Suprapubic skin (tissue), 4 donors: ENCODE measurements at regions not wholly inside any gene's neighbourhood (a gene's known extent, or its start where the extent isn't known, plus 50 kb on each side); places are given as distances from the start of the nearest gene placed in this dataset.

Experiments used
- DNase-seq, 2 donors: peaks; one replicate each; pipeline ENCODE4 v3.0.0-alpha.2; 2019; ENCODE audit warnings: low spot score in 2 of 2
- H3K27ac ChIP-seq: fragments of 200-600 bp; sonication (generic); one replicate; pipeline ENCODE4 v1.5.1; 2019
- H3K27me3 ChIP-seq: fragments of 200-600 bp; sonication (generic); one replicate; pipeline ENCODE4 v1.5.1; 2019
- H3K36me3 ChIP-seq: fragments of 200-600 bp; sonication (generic); one replicate; pipeline ENCODE4 v1.5.1; 2019
- H3K4me1 ChIP-seq: fragments of 200-600 bp; sonication (generic); one replicate; pipeline ENCODE4 v1.5.1; 2019
- H3K4me3 ChIP-seq: fragments of 200-600 bp; sonication (generic); one replicate; pipeline ENCODE4 v1.5.1; 2019; ENCODE audit warnings: mild to moderate bottlenecking
- H3K9me3 ChIP-seq: fragments of 200-600 bp; sonication (generic); one replicate; pipeline ENCODE4 v1.5.1; 2019
- CTCF ChIP-seq, 2 donors: fragments of 200-600 bp in 1 of 2; fragments of 450-650 bp in 1 of 2; sonication (generic) in 1 of 2; IDR thresholded peaks; one replicate each; pipeline ENCODE4 v1.5.1; 2016 to 2019; ENCODE audit warnings: antibody characterized with exemption in 2 of 2, mild to moderate bottlenecking in 1 of 2, moderate library complexity in 1 of 2
- EP300 ChIP-seq: sonication (generic); formaldehyde crosslinking; IDR thresholded peaks from one replicate; pipeline ENCODE4 v1.6.1; 2017; ENCODE audit warnings: antibody characterized with exemption
- POLR2A ChIP-seq, 2 donors: fragments of 450-650 bp; IDR thresholded peaks; one replicate each; pipeline ENCODE4 v1.6.1; 2017; ENCODE audit warnings: antibody characterized with exemption in 2 of 2, mild to moderate bottlenecking in 2 of 2, moderate library complexity in 2 of 2
- POLR2AphosphoS5 ChIP-seq, 3 donors: sonication (generic); formaldehyde crosslinking; IDR thresholded peaks; one replicate each; pipeline ENCODE4 v1.6.1; 2017; ENCODE audit warnings: antibody characterized with exemption in 3 of 3
- WGBS: methylation state at CpG from one replicate; pipeline ENCODE4 v1.1.5; 2018; 5-methylcytosine and 5-hydroxymethylcytosine counted together

GRCh38 chr15:62841891-62842559, 200.5 kb upstream of the TPM1 start:
- WGBS, result 88% methylated on average over 10 of the region's 10 CpGs
- Histone ChIP-seq H3K27me3 (no peaks in the 10 kb centered on the region), H3K4me1 (peaks cover 5% of the 10 kb centered on the region), H3K27ac (no peak overlapping the region), H3K36me3 (peaks cover 36% of the 10 kb centered on the region), H3K4me3 (no peak overlapping the region), H3K9me3 (no peaks in the 10 kb centered on the region)
- TF ChIP-seq EP300 (no peak), POLR2AphosphoS5 (IDR thresholded peaks at IDR 0.05) (no peak), POLR2A (IDR thresholded peaks at IDR 0.05) (no peak), CTCF (IDR thresholded peaks at IDR 0.05) (no peak)
- no peak for DNase-seq

DNA sequence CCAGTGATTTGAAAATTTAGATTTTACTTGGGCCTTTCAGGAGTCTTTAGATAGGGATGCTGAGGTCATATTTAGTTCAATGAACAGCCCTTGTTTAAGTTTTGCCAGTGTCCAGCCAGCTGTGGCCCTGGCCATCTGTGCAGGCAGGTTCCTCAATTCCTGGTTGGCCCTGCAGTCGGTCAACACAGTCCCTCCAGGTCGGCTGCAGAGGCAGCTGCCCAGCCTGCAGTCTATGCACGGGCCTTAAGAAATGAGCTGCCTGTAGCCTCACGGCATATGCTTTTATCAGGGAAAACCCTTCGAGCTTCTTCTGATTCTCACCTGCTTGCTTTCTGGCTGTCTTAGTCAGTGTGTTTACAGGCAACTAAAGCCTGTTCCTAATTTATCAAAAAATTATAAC, 199.2 kb upstream of the TPM1 start:
- no peak for DNase-seq
- Histone ChIP-seq H3K27me3 (no peaks in the 10 kb centered on the region), H3K4me1 (peaks cover 5% of the 10 kb centered on the region), H3K9me3 (no peaks in the 10 kb centered on the region), H3K4me3 (no peak overlapping the region), H3K36me3 (peaks cover 32% of the 10 kb centered on the region), H3K27ac (no peak overlapping the region)
- 79% methylated on average over 5 of the region's 5 CpGs for WGBS
- TF ChIP-seq EP300 (no peak), POLR2AphosphoS5 (IDR thresholded peaks at IDR 0.05) (no peak), CTCF (IDR thresholded peaks at IDR 0.05) (no peak), POLR2A (IDR thresholded peaks at IDR 0.05) (no peak)

GRCh38 chr15:62844564-62845240, 197.8 kb upstream of the TPM1 start:
- TF ChIP-seq EP300, result no peak
- Histone ChIP-seq H3K4me3 (no peak overlapping the region), H3K36me3 (peaks cover 20% of the 10 kb centered on the region), H3K27me3 (no peaks in the 10 kb centered on the region), H3K4me1 (peaks cover 8% of the 10 kb centered on the region), H3K9me3 (no peaks in the 10 kb centered on the region), H3K27ac (no peak overlapping the region)
- 70% methylated on average over 10 of the region's 10 CpGs for WGBS
- DNase-seq, result no peak

GRCh38 chr15:62845241-62846126, 197.1 kb upstream of the TPM1 start:
- Histone ChIP-seq H3K4me3 (no peak overlapping the region), H3K27ac (no peak overlapping the region), H3K27me3 (no peaks in the 10 kb centered on the region), H3K9me3 (no peaks in the 10 kb centered on the region), H3K4me1 (peaks cover 8% of the 10 kb centered on the region), H3K36me3 (peaks cover 12% of the 10 kb centered on the region)
- WGBS, result 51% methylated on average over 9 of the region's 12 CpGs
- TF ChIP-seq POLR2A (IDR thresholded peaks at IDR 0.05), result no peak
- no peak for TF ChIP-seq CTCF (IDR thresholded peaks at IDR 0.05)
- TF ChIP-seq POLR2AphosphoS5 (IDR thresholded peaks at IDR 0.05), result no peak
- TF ChIP-seq EP300, result no peak
- DNase-seq, result no peak

GRCh38 chr15:62846131-62846804, 196.3 kb upstream of the TPM1 start:
- TF ChIP-seq CTCF (IDR thresholded peaks at IDR 0.05) (no peak), POLR2AphosphoS5 (IDR thresholded peaks at IDR 0.05) (no peak), EP300 (no peak), POLR2A (IDR thresholded peaks at IDR 0.05) (no peak)
- no peak for DNase-seq
- WGBS, result 95% methylated on average over 10 of the region's 10 CpGs

More at GRCh38 chr15:62846131-62846804, 196.3 kb upstream of the TPM1 start:
- Histone ChIP-seq H3K4me1 (peaks cover 8% of the 10 kb centered on the region), H3K27me3 (no peaks in the 10 kb centered on the region), H3K4me3 (no peak overlapping the region), H3K27ac (no peak overlapping the region), H3K9me3 (no peaks in the 10 kb centered on the region), H3K36me3 (peaks cover 5% of the 10 kb centered on the region)
